OCI-LY1 (cell line): ENCODE measurements at regions not wholly inside any gene's neighbourhood (a gene's known extent, or its start where the extent isn't known, plus 50 kb on each side); places are given as distances from the start of the nearest gene placed in this dataset.

Experiments used
- CTCF ChIP-seq: fragments of 200-600 bp; sonication (generic), shearing (Covaris generic); IDR thresholded peaks from 2 replicates; pipeline ENCODE4 v1.5.1; 2017; ENCODE audit warnings: mild to moderate bottlenecking, antibody characterized with exemption, low read length, moderate library complexity, mixed read lengths
- EZH2 ChIP-seq: fragments of 200-600 bp; sonication (generic), shearing (Covaris generic); IDR thresholded peaks from 2 replicates; pipeline ENCODE4 v1.8.0; 2017; ENCODE audit warnings: borderline replicate concordance, mixed run types, mild to moderate bottlenecking, antibody characterized with exemption, low read length, moderate library complexity, mixed read lengths

GRCh38 chr12:25623816-25624215 is 70.7 kb upstream of the LMNTD1 start:
- TF ChIP-seq CTCF (no peak), EZH2 (no peak)
